ENCODE measurements at regions not wholly inside any gene's neighbourhood (a gene's known extent, or its start where the extent isn't known, plus 50 kb on each side); places are given as distances from the start of the nearest gene placed in this dataset.

DNA sequence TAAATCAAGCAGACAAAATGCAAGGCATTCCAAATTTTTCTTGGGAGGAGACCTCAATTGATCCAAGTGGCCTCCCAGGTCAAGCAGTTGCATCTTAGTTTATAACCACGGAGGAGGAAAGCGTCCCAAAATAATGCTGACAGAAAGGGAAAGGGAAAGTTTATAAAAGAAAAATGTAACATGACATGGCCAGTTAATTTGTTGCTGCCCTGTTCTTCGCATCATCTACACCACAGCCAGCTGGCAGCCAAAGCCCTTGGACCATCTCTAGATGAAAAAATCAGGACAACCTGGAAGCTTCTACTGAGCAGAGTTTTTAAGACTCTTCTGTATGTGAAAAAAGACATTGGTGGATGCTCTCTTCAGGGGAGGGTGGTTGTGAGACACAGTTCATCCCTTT, 128.8 kb upstream of the FBXL7 start:
- Histone ChIP-seq H4K20me1 (ENCODE audit: insufficient read depth, poor library complexity, severe bottlenecking) (no peaks in the 10 kb centered on the region), H3K4me1 (ENCODE audit: insufficient read depth) (no peaks in the 10 kb centered on the region), H3K27me3 (no peaks in the 10 kb centered on the region), H2AFZ (no peak overlapping the region), H3K9me3 (ENCODE audit: low read depth) (no peaks in the 10 kb centered on the region), H3K27ac (no peak overlapping the region), H3K79me2 (no peaks in the 10 kb centered on the region), H3K4me3 (no peak overlapping the region), H3K9me2 (replicated peaks; ENCODE audit: insufficient read depth) (no peaks in the 10 kb centered on the region), H3K36me3 (replicated peaks; ENCODE audit: insufficient read depth, low read depth) (no peaks in the 10 kb centered on the region), H3K4me2 (no peak overlapping the region)
- no peak for DNase-seq (ENCODE audit: low spot score)
- WGBS (ENCODE audit: low lambda C conversion rate, missing lambda C conversion rate): 90% methylated on average over 3 of the region's 3 CpGs
- TF ChIP-seq, protein P1, sequence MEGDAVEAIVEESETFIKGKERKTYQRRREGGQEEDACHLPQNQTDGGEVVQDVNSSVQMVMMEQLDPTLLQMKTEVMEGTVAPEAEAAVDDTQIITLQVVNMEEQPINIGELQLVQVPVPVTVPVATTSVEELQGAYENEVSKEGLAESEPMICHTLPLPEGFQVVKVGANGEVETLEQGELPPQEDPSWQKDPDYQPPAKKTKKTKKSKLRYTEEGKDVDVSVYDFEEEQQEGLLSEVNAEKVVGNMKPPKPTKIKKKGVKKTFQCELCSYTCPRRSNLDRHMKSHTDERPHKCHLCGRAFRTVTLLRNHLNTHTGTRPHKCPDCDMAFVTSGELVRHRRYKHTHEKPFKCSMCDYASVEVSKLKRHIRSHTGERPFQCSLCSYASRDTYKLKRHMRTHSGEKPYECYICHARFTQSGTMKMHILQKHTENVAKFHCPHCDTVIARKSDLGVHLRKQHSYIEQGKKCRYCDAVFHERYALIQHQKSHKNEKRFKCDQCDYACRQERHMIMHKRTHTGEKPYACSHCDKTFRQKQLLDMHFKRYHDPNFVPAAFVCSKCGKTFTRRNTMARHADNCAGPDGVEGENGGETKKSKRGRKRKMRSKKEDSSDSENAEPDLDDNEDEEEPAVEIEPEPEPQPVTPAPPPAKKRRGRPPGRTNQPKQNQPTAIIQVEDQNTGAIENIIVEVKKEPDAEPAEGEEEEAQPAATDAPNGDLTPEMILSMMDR (IDR thresholded peaks at IDR 0.05; ENCODE audit: poor library complexity): no peak
- no peak for TF ChIP-seq EZH2 (IDR thresholded peaks at IDR 0.05; ENCODE audit: borderline replicate concordance)
- no peak for TF ChIP-seq EZH2phosphoT487 (IDR thresholded peaks at IDR 0.05; ENCODE audit: low read depth, severe bottlenecking, unreplicated experiment)

DNA sequence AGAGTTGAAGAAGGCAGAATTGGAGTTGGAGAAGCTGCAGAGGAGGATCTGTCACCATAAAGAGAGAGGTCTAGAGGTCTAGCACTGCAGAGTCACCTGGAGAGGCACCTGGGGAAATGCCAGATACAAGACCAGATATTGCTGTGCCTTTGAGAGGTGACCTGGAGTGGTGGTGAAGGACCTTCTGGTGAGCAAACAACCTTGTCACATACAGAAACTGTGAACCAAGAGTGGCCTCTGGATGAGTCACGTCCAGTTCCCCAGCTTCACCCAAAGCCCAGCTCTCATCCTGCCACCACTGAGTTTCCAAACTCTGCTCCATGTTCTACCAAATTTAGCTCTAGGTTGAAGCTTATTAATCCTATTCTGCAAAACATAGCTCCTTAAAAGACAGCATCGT, 131.1 kb upstream of the FBXL7 start:
- 87% methylated on average over 2 of the region's 2 CpGs for WGBS (ENCODE audit: low lambda C conversion rate, missing lambda C conversion rate)
- no peaks in the 10 kb centered on the region for H3K27me3 ChIP-seq
- TF ChIP-seq, protein P1 (IDR thresholded peaks at IDR 0.05; ENCODE audit: poor library complexity): no peak

DNA sequence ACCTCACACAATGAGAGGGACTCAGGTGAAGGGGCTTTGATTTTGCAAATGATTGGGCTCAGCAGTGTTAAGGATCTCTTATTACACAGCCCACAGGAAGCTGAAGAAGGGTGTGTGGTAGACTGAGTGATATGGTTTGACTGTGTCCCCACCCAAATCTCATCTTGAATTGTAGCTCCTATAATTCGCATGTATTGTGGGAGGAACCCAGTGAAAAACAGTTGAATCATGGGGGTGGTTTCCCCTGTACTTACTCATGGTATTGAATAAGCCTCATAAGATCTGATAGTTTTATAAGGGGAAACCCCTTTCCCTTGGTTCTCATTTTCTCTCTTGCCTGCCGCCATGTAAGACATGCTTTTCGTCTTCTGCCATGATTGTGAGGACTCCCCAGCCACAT, 132.5 kb upstream of the FBXL7 start:
- H3K4me2 ChIP-seq: no peak overlapping the region
- no peak overlapping the region for H3K27ac ChIP-seq
- WGBS (ENCODE audit: low lambda C conversion rate, missing lambda C conversion rate): 99% methylated on average over 3 of the region's 3 CpGs
- H2AFZ ChIP-seq: no peak overlapping the region
- H3K79me2 ChIP-seq: no peaks in the 10 kb centered on the region
- H3K9me3 ChIP-seq (ENCODE audit: low read depth): no peaks in the 10 kb centered on the region
- no peaks in the 10 kb centered on the region for H3K9me2 ChIP-seq (replicated peaks; ENCODE audit: insufficient read depth)
- no peaks in the 10 kb centered on the region for H4K20me1 ChIP-seq (ENCODE audit: insufficient read depth, poor library complexity, severe bottlenecking)
- no peaks in the 10 kb centered on the region for H3K4me1 ChIP-seq (ENCODE audit: insufficient read depth)
- DNase-seq (ENCODE audit: low spot score): no peak
- H3K4me3 ChIP-seq: no peak overlapping the region
- TF ChIP-seq, protein P1 (IDR thresholded peaks at IDR 0.05; ENCODE audit: poor library complexity): no peak
- TF ChIP-seq EZH2 (IDR thresholded peaks at IDR 0.05; ENCODE audit: borderline replicate concordance) (no peak), EZH2phosphoT487 (IDR thresholded peaks at IDR 0.05; ENCODE audit: low read depth, severe bottlenecking, unreplicated experiment) (no peak)
- no peaks in the 10 kb centered on the region for H3K36me3 ChIP-seq (replicated peaks; ENCODE audit: insufficient read depth, low read depth)
- no peaks in the 10 kb centered on the region for H3K27me3 ChIP-seq

More for the DNA sequence above, 131.1 kb upstream of the FBXL7 start:
- no peak overlapping the region for H3K27ac ChIP-seq
- H3K4me1 ChIP-seq (ENCODE audit: insufficient read depth): no peaks in the 10 kb centered on the region
- H3K4me3 ChIP-seq: no peak overlapping the region
- H3K36me3 ChIP-seq (replicated peaks; ENCODE audit: insufficient read depth, low read depth): no peaks in the 10 kb centered on the region
- H3K79me2 ChIP-seq: no peaks in the 10 kb centered on the region
- H2AFZ ChIP-seq: no peak overlapping the region
- no peaks in the 10 kb centered on the region for H4K20me1 ChIP-seq (ENCODE audit: insufficient read depth, poor library complexity, severe bottlenecking)
- no peaks in the 10 kb centered on the region for H3K9me2 ChIP-seq (replicated peaks; ENCODE audit: insufficient read depth)
- H3K4me2 ChIP-seq: no peak overlapping the region
- no peak for DNase-seq (ENCODE audit: low spot score)
- H3K9me3 ChIP-seq (ENCODE audit: low read depth): no peaks in the 10 kb centered on the region
